ENCODE measurements at regions not wholly inside any gene's neighbourhood (a gene's known extent, or its start where the extent isn't known, plus 50 kb on each side); places are given as distances from the start of the nearest gene placed in this dataset.

- H3K27me3 ChIP-seq (ENCODE audit: insufficient read depth, poor library complexity, severe bottlenecking) = no peaks in the 10 kb centered on the region
- no peak for TF ChIP-seq REST (IDR thresholded peaks at IDR 0.05; ENCODE audit: insufficient replicate concordance, low read depth)
- no peak for TF ChIP-seq CTCF (IDR thresholded peaks at IDR 0.05; ENCODE audit: insufficient read depth, low read length)
- TF ChIP-seq GABPA (IDR thresholded peaks at IDR 0.05; ENCODE audit: low read depth) = no peak
- no peak for TF ChIP-seq POLR2AphosphoS5 (IDR thresholded peaks at IDR 0.05; ENCODE audit: low read depth)
- TF ChIP-seq SPI1 (IDR thresholded peaks at IDR 0.05; ENCODE audit: borderline replicate concordance, low read depth) = no peak
- DNase-seq (ENCODE audit: low read depth in 1 of 2, low spot score in 1 of 2) = no peak
- no peak overlapping the region for H3K4me3 ChIP-seq (replicated peaks; ENCODE audit: insufficient read depth, low read length)
- H3K27ac ChIP-seq (replicated peaks) = no peak overlapping the region
These were observed 206.2 kb upstream of the ADAMTS9 start for GRCh38 chr3:64894006-64894405.

- TF ChIP-seq REST (IDR thresholded peaks at IDR 0.05; ENCODE audit: insufficient replicate concordance, low read depth) (no peak), GABPA (IDR thresholded peaks at IDR 0.05; ENCODE audit: low read depth) (no peak), CTCF (IDR thresholded peaks at IDR 0.05; ENCODE audit: insufficient read depth, low read length) (no peak), POLR2AphosphoS5 (IDR thresholded peaks at IDR 0.05; ENCODE audit: low read depth) (no peak), SPI1 (IDR thresholded peaks at IDR 0.05; ENCODE audit: borderline replicate concordance, low read depth) (no peak)
- DNase-seq (ENCODE audit: low read depth in 1 of 2, low spot score in 1 of 2) = no peak
- H3K27me3 ChIP-seq (ENCODE audit: insufficient read depth, poor library complexity, severe bottlenecking) = no peaks in the 10 kb centered on the region
- no peak overlapping the region for H3K27ac ChIP-seq (replicated peaks)
- H3K4me3 ChIP-seq (replicated peaks; ENCODE audit: insufficient read depth, low read length) = no peak overlapping the region
These were observed 205.0 kb upstream of the ADAMTS9 start for GRCh38 chr3:64892671-64893309.

- no peak for DNase-seq (ENCODE audit: low read depth in 1 of 2, low spot score in 1 of 2)
- Histone ChIP-seq H3K27me3 (ENCODE audit: insufficient read depth, poor library complexity, severe bottlenecking) (no peaks in the 10 kb centered on the region), H3K4me3 (replicated peaks; ENCODE audit: insufficient read depth, low read length) (no peak overlapping the region), H3K27ac (replicated peaks) (no peak overlapping the region)
- TF ChIP-seq REST (IDR thresholded peaks at IDR 0.05; ENCODE audit: insufficient replicate concordance, low read depth) (no peak), GABPA (IDR thresholded peaks at IDR 0.05; ENCODE audit: low read depth) (no peak), SPI1 (IDR thresholded peaks at IDR 0.05; ENCODE audit: borderline replicate concordance, low read depth) (no peak), POLR2AphosphoS5 (IDR thresholded peaks at IDR 0.05; ENCODE audit: low read depth) (no peak), CTCF (IDR thresholded peaks at IDR 0.05; ENCODE audit: insufficient read depth, low read length) (no peak)
These were observed 203.2 kb upstream of the ADAMTS9 start for GRCh38 chr3:64891021-64891420.

Data from HL-60 (cell line).